ENCODE measurements at regions not wholly inside any gene's neighbourhood (a gene's known extent, or its start where the extent isn't known, plus 50 kb on each side); places are given as distances from the start of the nearest gene placed in this dataset.

- TF ChIP-seq CTCF (conservative IDR thresholded peaks at IDR 0.05; ENCODE audit: low read depth, low read length) (no peak), CEBPB (IDR thresholded peaks at IDR 0.05; ENCODE audit: low read depth, low read length) (no peak), RFX5 (IDR thresholded peaks at IDR 0.05; ENCODE audit: low read depth, low read length) (no peak), SMC3 (IDR thresholded peaks at IDR 0.05; ENCODE audit: low read depth, low read length) (no peak), MXI1 (IDR thresholded peaks at IDR 0.05; ENCODE audit: borderline replicate concordance, low read depth, low read length) (no peak), USF2 (IDR thresholded peaks at IDR 0.05; ENCODE audit: low read depth, low read length) (no peak), POLR2A (IDR thresholded peaks at IDR 0.05; ENCODE audit: low read depth, low read length) (no peak), NFE2L2 (IDR thresholded peaks at IDR 0.05; ENCODE audit: low read depth, low read length) (no peak), BHLHE40 (IDR thresholded peaks at IDR 0.05; ENCODE audit: low read depth, low read length) (no peak), RAD21 (IDR thresholded peaks at IDR 0.05; ENCODE audit: low read length) (no peak), CHD1 (IDR thresholded peaks at IDR 0.05; ENCODE audit: low read depth, low read length) (no peak), ELK1 (IDR thresholded peaks at IDR 0.05; ENCODE audit: borderline replicate concordance, low read depth, low read length) (no peak)
Measured at GRCh38 chr2:109690457-109690821, 76.3 kb downstream of the SOWAHC start.

Data from IMR-90 (cell line).